Glutamatergic neuron (in vitro differentiated cells): ENCODE measurements at regions not wholly inside any gene's neighbourhood (a gene's known extent, or its start where the extent isn't known, plus 50 kb on each side); places are given as distances from the start of the nearest gene placed in this dataset.

Experiments
- DNase-seq: peaks from one replicate; pipeline ENCODE4 v3.0.0; 2022
- H3K27ac Mint-ChIP-seq: one replicate; pipeline ENCODE4 v1.8.0; 2020; ENCODE audit warnings: mild to moderate bottlenecking, mixed read lengths, inconsistent platforms; ENCODE audit not compliant: unreplicated experiment
- H3K27me3 Mint-ChIP-seq: one replicate; pipeline ENCODE4 v1.8.0; 2020; ENCODE audit warnings: mild to moderate bottlenecking, moderate library complexity, mixed read lengths, inconsistent platforms; ENCODE audit not compliant: unreplicated experiment
- H3K36me3 Mint-ChIP-seq: one replicate; pipeline ENCODE4 v1.8.0; 2020; ENCODE audit warnings: mild to moderate bottlenecking, mixed read lengths, inconsistent platforms; ENCODE audit not compliant: unreplicated experiment
- H3K4me1 Mint-ChIP-seq: one replicate; pipeline ENCODE4 v1.8.0; 2020; ENCODE audit warnings: mild to moderate bottlenecking, low read depth, mixed read lengths, inconsistent platforms; ENCODE audit not compliant: unreplicated experiment
- H3K4me3 Mint-ChIP-seq: one replicate; pipeline ENCODE4 v1.8.0; 2020; ENCODE audit warnings: mild to moderate bottlenecking, mixed read lengths, inconsistent platforms; ENCODE audit not compliant: unreplicated experiment
- H3K9me3 Mint-ChIP-seq: one replicate; pipeline ENCODE4 v1.8.0; 2020; ENCODE audit warnings: mild to moderate bottlenecking, moderate library complexity, mixed read lengths, inconsistent platforms; ENCODE audit not compliant: unreplicated experiment
- TF ChIP-seq, protein P1 (sequence below): fragments of 200-600 bp; sonication (generic); IDR thresholded peaks from one replicate; pipeline ENCODE4 v1.5.0; 2021; ENCODE audit not compliant: partially characterized antibody, unreplicated experiment

GRCh38 chr21:38556390-38556789, 58.1 kb upstream of the ERG start:
- Mint-ChIP-seq H3K27me3 (no peaks in the 10 kb centered on the region), H3K27ac (no peak overlapping the region), H3K36me3 (no peaks in the 10 kb centered on the region), H3K4me3 (no peak overlapping the region), H3K4me1 (no peaks in the 10 kb centered on the region), H3K9me3 (no peaks in the 10 kb centered on the region)
- TF ChIP-seq, protein P1, sequence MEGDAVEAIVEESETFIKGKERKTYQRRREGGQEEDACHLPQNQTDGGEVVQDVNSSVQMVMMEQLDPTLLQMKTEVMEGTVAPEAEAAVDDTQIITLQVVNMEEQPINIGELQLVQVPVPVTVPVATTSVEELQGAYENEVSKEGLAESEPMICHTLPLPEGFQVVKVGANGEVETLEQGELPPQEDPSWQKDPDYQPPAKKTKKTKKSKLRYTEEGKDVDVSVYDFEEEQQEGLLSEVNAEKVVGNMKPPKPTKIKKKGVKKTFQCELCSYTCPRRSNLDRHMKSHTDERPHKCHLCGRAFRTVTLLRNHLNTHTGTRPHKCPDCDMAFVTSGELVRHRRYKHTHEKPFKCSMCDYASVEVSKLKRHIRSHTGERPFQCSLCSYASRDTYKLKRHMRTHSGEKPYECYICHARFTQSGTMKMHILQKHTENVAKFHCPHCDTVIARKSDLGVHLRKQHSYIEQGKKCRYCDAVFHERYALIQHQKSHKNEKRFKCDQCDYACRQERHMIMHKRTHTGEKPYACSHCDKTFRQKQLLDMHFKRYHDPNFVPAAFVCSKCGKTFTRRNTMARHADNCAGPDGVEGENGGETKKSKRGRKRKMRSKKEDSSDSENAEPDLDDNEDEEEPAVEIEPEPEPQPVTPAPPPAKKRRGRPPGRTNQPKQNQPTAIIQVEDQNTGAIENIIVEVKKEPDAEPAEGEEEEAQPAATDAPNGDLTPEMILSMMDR, result no peak
- no peak for DNase-seq

GRCh38 chr21:38561205-38561604, 62.9 kb upstream of the ERG start:
- no peak for DNase-seq
- Mint-ChIP-seq H3K9me3 (no peaks in the 10 kb centered on the region), H3K36me3 (no peaks in the 10 kb centered on the region), H3K4me3 (no peak overlapping the region), H3K27ac (no peak overlapping the region), H3K27me3 (peaks cover 3% of the 10 kb centered on the region), H3K4me1 (no peaks in the 10 kb centered on the region)
- TF ChIP-seq, protein P1, result no peak

- Mint-ChIP-seq H3K4me3 (no peak overlapping the region), H3K27ac (no peak overlapping the region), H3K9me3 (no peaks in the 10 kb centered on the region), H3K27me3 (peaks cover 3% of the 10 kb centered on the region), H3K4me1 (no peaks in the 10 kb centered on the region), H3K36me3 (no peaks in the 10 kb centered on the region)
- TF ChIP-seq, protein P1, result no peak
- DNase-seq, result no peak
These were observed 63.6 kb upstream of the ERG start for GRCh38 chr21:38561613-38562581.

- Mint-ChIP-seq H3K9me3 (no peaks in the 10 kb centered on the region), H3K4me3 (no peak overlapping the region), H3K27me3 (peaks cover 3% of the 10 kb centered on the region), H3K4me1 (no peaks in the 10 kb centered on the region), H3K27ac (no peak overlapping the region), H3K36me3 (no peaks in the 10 kb centered on the region)
- TF ChIP-seq, protein P1, result no peak
- DNase-seq, result no peak
These were observed 69.2 kb upstream of the ERG start for GRCh38 chr21:38567335-38567969.

DNA sequence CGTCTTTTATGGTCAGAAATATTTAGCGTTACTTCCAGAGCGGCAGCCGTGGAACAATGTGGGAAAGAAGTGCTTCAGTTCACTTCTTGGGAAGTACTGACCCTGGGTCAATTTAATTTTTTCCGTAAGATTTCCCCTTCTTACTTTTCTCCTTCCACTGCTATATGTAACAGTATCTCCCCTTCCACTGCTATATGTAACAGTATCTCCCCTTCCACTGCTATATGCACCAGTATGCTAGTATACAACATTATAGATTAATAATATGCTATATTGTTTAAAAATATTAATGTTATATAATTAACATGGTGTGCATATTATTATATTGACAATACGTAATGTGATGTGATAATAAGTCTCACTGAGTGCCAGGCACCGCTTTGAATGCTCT, 69.7 kb upstream of the ERG start:
- Mint-ChIP-seq H3K4me3 (no peak overlapping the region), H3K9me3 (no peaks in the 10 kb centered on the region), H3K36me3 (no peaks in the 10 kb centered on the region), H3K4me1 (no peaks in the 10 kb centered on the region), H3K27me3 (peaks cover 3% of the 10 kb centered on the region), H3K27ac (no peak overlapping the region)
- TF ChIP-seq, protein P1, result no peak
- DNase-seq, result no peak
